GM20431 (cell line): ENCODE measurements at regions not wholly inside any gene's neighbourhood (a gene's known extent, or its start where the extent isn't known, plus 50 kb on each side); places are given as distances from the start of the nearest gene placed in this dataset.

ENCODE experiments used
- in situ Hi-C: fragments of 300-500 bp; cut with MseI, MboI; formaldehyde crosslinking; loops from one replicate; pipeline ENCODE4 v1.15.0; 2020; ENCODE audit warnings: low sequenced_read_pairs; ENCODE audit not compliant: unreplicated experiment

DNA sequence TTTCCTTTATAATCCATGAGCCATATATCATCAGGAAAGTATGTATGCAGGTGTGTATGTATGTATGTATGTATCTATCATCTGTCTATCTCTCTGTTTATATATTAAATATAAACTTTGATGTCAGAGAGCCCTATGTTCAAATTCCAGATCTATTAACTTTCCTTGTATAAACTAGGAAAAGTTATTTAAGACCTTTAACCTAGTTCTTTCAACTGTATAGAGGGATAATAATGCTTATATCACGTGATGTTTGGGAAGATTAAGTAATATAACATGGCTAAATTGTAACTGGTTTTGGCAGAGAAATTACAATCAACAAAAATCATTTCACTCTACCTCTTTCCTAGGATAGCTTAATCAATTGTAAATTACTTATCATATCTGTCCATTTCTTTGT is 628.3 kb upstream of the IGFBP3 start:
- in situ Hi-C loops: no loop called here

DNA sequence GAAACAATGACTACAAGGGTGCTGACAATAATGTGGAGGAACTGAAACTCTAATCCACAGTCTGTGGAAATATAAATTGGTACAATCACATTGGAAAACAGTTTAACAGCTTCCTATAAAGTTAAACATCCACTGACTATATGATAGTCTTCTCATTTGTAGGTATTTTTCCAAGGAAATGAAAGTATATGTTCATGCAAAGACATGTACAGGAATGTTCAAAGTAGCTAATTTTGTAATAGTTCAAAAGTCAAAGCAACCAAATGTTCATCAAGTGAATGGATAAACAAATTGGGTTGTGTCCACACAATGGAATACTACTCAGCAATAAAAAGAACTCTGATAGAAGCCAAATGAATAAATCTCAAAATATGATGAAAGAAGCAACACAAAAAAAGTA is 626.0 kb upstream of the IGFBP3 start:
- in situ Hi-C loops: no loop called here

- in situ Hi-C loops: no loop called here
Measured at GRCh38 chr7:46545790-46546189, 624.7 kb upstream of the IGFBP3 start.

- in situ Hi-C loops: no loop called here
Measured at GRCh38 chr7:46544396-46545008, 623.4 kb upstream of the IGFBP3 start.

DNA sequence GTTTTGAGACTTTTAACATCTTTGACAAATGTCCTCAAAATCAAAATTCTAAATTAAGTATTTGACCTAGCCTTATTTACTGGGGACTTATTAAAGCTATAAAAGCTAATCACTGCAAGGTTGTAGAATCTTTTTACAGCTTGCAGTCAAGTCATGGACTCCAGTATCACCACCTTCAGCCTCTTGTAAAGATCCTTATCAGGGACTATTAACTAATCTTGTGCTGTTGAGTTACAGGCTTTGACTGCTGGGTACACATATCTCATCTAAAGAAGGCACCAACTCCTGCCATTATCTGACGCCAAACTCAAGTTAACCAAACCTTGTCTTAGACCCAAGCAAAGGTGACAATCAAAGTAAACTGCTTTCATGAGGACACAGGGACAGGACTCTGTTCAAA is 621.0 kb upstream of the IGFBP3 start:
- in situ Hi-C loops: no loop called here

DNA sequence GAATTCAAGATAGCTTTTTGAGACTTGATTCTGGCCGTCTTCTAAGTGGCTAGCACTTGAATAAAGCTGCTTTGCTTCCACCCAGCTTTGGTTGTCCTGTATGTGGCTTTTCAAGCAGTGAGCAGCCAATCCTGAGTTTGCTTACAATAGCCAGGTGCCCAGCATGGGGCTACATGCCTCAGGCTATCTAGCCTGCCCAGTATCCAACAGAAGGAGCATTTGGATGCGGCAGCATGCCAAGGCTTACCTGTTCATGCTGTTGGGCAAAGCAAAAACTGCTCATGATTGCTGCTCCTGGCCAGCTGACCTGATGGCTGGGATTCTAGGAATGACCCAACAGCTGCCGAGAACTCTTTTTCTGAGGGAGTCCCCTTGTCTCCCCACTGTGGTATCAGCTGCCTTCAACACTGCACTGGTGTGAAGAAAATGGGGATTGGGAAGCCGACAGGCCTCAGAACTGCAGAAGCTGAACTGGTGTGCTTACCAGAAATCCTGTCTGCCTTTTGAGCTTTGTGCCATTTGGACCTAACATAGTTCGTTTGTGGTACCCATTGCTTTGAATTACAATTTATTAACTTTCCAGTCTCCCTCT is 618.9 kb upstream of the IGFBP3 start:
- in situ Hi-C loops: no loop called here

- in situ Hi-C loops: no loop called here
Measured at GRCh38 chr7:46537191-46537905, 616.3 kb upstream of the IGFBP3 start.

DNA sequence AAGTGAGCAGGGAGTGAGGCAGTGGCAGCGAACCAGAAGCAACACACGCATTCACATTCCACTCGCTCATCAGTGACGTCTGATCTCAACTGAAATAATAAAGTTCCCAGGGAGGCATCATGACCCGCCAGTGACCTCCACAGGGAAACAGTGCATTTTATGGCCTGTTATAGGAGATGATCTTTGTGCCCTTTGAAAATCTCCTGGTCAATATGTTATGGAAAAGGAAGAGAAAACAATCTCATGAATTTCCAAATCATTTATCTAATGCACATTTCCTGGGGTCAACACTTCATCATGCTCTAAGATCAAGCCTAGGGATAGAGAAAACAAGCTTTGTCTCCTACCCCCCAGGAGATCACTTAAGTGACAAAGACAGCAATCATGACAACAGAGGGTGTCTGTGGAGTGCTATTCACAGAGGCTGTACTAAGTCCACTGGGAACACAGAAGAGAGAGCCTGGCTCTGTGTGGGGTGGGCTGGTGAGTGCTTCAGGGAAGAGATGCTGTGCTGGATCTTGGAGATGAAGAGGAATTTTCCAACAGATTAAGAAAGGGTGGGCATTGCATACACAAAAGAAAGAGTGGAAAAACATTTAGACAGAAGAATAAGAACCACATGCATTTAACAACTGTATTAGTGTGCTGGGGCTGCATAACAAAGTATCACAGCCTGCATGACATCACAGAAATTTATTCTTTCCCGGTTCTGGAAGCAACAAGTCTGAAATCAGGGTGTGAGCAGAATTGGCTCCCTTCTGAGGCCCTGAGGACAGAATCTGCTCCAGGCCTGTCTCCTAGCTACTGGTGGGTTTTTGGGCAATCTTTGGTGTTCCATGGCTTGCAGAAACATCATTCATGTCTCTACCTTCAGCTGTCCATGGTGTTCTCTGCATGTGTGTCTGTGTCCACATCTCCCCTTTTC is 613.9 kb upstream of the IGFBP3 start:
- in situ Hi-C loops: no loop called here

DNA sequence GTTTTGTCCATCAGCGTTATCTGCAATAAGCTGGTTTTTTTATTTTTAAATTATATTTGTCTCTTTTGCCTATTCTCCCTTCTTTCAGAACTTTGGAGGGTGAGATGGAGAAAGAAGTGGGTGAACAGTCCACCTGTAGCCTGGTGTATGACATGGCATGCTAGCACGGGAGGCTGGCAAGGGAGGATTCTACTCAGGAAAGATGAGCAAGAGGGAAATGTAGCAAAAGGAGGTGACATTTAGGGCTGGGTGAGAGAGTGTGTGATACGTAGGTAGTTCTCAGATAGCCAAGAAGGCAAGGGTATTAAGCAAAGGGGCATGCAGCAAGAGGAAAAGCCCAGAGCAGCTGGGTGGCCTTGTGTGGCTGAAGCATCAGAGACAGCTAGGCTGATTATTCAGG is 612.9 kb upstream of the IGFBP3 start:
- in situ Hi-C loops: no loop called here

DNA sequence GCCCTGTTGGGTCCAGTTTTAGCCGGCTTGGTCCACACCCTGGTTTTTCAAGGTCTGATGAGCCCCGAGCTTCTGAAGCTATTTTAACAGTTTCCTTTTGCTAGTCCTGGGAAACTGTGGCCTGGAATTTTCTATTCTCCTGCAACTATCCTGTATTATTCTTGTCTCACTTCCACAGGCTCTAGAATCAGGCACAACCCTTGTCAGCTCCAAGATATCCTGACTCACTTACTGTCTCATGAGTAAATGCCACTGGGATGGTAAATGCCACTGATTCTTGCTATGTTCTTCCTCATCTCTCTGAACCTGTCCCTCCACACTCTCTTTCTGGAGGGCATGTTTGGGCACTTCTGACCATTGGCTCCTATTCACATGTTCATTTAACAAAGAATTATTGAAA is 611.5 kb upstream of the IGFBP3 start:
- in situ Hi-C loops: no loop called here

DNA sequence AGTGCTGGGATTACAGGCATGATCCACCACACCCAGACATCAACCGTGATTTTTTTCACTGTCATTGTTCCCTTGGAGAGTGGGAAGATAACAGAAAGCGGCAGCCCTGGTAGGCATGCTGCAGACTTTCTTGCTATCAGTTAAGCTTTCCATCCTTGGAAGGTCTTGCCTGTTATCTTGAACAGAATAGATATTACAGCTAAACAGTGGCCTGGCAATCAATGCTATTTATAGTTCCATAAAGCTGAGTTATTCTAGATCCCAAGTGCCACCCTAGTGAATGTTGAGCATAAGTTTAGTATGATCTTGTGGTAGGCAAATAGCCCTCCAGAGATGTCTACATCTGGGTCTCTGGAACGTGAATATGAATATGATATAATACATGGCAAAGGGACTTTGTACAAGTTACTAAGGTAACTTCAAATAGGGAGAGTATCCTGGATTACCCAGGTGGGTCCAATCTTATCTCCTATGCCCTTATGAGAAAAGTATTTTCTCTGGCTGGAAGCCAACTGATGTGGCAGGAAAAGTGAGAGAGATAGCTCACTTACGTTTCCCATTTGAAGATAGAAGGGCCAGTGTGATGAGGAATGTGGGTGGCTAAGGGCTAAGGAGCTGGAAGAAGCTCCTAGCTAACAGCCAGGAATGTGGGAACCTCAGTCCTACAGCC is 609.1 kb upstream of the IGFBP3 start:
- in situ Hi-C loops: no loop called here

DNA sequence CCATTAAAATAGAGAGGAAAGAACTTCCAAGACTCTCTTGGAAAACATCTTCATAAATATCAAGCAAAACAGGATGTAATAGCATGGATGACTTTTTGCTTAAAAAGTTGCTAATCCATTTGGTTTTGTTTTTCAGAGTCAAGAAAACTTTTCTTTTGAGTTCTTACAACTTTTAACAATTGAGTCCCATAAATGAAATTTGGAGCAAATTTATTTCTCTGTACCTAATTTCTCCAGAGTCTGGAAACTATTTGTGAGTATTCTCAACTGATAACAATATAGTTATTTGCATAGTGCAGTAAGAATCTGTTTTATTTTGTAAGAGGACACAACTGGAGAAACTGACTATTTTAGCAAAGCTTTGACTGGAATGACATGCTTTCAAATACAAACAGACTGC is 606.3 kb upstream of the IGFBP3 start:
- in situ Hi-C loops: no loop called here

DNA sequence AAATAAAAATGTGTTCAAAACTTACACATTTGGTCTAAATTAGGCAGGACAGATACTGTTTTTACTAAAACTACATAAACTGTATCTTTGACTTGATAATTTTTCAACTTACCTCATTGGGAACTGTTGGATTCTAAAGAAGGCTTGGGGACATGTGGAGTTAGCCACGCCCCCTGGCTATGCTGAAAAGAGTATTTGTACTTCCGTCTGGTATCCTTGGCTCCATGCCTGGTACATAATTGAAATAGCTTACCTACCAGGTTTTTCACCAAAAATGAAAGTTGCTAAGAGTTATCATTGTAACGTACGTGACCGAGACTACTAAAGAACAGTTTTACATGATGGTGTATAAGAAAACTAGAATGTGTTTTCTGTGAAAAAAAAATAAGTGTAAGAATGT is 604.8 kb upstream of the IGFBP3 start:
- in situ Hi-C loops: no loop called here

- in situ Hi-C loops: no loop called here
Measured at GRCh38 chr7:46524350-46524749, 603.3 kb upstream of the IGFBP3 start.

GRCh38 chr7:46522354-46522906 is 601.4 kb upstream of the IGFBP3 start:
- in situ Hi-C loops: no loop called here

GRCh38 chr7:46518713-46519112 is 597.6 kb upstream of the IGFBP3 start:
- in situ Hi-C loops: no loop called here

GRCh38 chr7:46515844-46516590 is 594.9 kb upstream of the IGFBP3 start:
- in situ Hi-C loops: no loop called here

- in situ Hi-C loops: no loop called here
Measured at GRCh38 chr7:46513447-46513848, 592.4 kb upstream of the IGFBP3 start.

DNA sequence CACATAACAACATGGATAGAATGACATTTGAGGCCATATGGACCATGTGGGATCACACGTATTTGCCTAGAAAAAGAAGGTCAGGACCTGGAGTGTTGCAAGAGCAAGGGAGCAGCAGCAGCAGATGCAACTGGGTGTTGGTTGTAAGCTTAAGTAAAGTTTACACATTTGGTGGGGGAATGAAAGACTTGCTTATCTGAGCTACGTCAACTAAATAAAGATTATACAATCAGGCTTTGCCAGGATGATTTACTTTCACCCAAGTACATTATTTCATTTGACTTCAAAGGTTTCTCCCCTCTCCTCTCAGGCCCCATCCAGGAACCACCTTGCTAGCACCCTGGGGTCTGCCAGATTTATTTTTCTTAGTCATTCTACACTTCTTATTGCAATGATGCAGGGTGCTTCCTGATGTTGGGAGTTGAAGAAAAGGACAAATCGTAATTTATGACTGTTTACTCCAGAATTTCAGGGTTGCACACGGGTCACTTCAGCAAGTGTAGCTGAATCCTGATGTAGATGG is 591.9 kb upstream of the IGFBP3 start:
- in situ Hi-C loops: no loop called here
